NCI-H510A (cell line): ENCODE measurements at regions not wholly inside any gene's neighbourhood (a gene's known extent, or its start where the extent isn't known, plus 50 kb on each side); places are given as distances from the start of the nearest gene placed in this dataset.

Experiments used
- DNase-seq: peaks from one replicate; lab custom pipeline; 2025; lab: John Stamatoyannopoulos, UW

DNA sequence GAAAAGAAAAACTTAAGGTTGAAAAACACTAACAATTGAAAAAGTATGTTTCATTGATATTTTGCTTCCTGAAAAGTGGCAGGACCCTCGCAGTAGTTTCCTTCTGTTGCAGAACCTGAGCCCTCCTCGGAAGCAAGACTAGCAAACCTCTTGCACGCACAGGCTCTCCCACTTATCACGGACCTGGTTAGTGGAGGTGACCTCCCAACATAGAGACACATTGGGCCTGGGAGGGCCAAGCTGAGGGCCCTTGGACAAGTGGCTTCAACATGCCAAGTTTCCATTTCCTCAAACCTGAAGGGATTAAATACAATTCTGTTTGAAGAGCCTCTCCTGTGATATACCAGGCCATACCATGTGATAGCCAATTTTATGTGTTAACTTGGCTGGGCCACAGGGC lies 133.4 kb upstream of the AGAP1 start:
- DNase-seq, result no peak

DNA sequence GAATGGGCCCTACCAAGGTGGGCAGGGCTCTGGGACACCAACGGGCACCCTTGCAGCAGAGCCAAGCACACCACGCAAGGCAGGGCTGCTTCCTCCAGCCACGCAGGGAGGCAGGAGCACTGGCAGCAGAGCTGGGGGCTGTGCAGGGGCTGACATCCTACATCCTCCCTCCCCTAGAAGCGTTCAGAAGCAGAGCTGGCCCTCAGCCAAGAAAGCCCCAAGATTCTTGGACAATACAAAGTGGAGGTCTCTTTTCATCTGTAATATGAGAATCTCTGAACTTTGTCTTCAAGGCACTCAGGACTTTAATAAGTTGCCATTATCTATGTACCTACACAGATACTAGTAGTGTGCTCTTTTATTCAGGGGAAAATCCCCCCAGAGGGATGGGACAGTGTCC lies 128.1 kb upstream of the AGAP1 start:
- DNase-seq, result no peak

DNA sequence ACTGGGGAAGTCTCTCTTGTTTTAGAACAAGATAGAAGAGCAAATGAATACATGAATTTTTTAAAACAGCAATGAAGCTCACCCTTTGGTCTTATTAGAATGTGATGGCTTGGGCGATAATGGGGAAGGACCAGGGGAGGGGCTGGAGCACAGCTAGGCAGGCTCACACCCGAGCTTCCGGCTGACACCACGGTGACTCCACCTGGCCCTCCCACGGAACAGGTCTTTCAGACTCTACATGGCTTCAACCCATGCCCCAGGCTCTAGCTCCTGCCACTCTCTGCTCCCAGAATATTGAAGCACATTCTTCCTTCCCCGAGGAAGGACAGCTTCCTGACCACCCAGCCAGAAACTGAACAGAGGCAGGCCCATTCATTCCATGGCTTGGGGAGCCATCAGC lies 127.5 kb upstream of the AGAP1 start:
- DNase-seq, result no peak

DNA sequence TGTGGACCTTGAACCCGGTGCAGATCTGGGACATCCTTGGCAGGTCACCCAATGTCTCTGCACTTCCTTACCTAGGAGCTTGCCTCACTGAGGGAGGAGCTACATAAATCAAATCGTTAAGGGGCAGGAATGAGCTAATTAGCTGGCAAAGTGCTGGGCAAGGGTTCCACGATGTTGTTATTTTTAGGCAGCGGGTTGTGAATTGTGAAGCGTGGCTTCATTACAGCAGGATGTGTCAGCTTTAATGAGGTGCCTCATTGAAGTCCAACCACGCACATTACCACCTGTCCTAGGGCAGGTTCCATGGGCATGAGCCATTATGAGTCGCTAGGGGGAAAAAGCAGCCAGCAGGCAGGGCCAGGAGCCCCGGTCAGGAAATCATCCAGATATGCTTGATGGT lies 127.0 kb upstream of the AGAP1 start:
- no peak for DNase-seq

DNA sequence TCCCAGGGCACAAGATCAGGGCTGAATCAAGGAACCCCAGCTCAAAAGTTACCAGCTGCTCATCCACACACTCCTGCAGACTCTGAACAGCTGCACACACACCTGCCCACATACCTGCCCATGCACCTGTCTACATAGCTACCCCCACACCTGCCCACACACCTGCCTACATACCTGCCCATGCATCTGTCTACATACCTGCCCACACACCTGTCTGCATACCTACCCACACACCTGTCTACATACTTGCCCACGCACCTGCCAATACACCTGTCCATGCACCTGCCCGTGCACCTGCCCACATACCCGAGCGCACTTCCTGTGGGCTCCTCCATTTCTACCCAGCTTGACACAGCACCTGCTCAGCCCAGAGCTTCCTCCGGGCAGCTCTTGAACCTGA lies 122.8 kb upstream of the AGAP1 start:
- DNase-seq, result peak; percentile 48

DNA sequence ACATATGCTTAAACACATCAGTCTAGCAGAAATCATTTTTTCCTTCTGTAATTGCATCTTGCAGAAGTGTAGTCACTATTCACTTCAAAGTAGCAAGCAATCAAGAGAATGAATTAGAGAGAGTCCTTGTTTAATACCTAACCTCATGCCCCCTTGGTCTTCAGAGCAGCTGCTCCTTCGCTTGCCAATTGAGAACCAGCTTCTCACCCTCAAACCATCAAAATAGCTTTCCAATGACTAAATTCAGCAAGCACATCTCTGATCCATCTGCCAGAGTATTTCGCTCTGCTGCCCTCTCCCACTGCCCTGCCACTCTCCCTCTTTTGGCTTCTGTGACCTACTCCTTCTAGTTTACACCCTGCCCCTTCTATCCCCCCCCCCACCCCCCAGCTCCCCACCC lies 120.7 kb upstream of the AGAP1 start:
- DNase-seq, result no peak

DNA sequence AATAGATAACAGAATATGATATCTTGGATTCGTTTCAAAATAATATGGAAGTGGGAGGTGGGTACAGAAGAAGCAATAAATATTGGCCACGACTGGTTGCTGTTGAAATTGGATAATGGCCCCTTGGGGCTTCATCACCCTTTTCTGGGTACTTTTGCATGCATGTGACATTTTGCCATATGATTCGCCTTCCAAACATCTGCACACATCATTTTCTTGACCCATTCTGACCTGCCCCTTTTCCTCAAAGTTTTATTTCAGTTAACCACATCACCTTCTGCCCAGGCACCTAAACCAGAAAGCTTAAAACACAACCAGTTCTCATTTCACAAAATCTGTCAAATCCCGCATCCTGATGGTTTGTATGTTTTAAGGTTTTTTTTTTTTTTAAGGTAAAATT lies 116.7 kb upstream of the AGAP1 start:
- no peak for DNase-seq

DNA sequence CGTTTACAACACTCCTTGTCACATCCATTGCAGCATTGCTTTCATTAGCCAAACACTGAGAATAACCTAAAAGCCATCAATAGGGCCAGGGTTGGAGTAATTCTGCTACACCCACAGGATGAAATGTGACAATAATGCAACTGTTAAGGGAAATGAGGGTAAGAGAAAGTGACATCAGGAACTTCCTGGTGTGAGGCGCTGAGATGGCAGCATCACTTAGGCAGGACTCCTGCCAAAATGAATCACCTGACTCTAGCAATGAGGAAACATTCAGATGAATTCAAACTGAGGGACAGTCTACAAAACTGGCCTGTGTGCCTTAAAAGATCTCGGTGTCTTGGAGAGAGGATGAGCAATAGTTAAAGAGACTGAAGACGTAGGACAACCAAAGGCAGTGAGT lies 115.6 kb upstream of the AGAP1 start:
- DNase-seq, result no peak

DNA sequence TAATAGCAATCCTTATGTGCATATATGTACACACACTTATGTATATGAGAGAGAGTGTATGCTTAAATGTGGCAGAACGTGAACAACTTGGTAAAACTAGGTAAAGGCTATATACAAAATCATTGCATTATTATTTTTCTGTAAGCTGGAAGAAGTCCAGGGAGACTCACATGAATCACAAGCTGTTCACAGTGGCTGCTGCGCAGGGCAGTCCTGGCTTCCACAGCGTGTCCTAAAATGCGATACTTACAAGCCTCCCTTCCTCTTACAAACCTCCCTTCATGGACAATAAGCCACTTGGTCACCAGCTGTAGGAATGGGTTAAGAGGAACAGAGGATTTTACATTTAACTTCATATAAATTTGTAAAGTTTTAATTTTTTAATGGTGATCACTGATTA lies 114.9 kb upstream of the AGAP1 start:
- no peak for DNase-seq

DNA sequence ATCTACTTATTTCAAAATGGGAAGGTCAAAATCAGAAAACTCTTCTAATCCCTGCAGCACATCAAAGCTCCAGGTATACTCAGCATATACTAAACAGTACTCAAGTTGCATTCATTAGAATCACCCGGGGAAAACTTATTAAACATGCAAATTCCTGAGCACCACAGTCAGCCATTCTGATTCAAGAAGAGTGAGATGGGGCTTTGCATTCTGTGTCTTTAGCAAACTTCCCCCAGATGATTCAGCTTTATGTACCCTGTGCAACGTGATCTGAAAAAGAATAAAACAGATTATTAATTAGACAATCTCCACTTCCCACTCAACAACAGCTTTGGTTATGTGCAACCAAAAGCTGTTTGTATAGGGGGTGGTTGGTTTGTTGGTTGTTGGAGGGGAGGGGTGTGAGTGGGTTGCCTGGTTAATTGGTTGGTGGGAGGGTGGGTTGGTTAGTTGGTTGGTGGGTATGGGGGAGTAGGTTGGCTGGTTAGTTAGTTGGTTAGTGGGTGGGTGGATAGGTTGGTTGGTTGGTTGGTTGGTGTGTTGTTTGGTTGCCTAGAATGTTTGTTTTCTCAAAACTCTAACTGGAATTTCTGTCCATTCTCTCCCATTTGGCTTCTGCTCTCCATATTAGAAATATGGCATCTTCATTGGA lies 112.5 kb upstream of the AGAP1 start:
- DNase-seq, result no peak

DNA sequence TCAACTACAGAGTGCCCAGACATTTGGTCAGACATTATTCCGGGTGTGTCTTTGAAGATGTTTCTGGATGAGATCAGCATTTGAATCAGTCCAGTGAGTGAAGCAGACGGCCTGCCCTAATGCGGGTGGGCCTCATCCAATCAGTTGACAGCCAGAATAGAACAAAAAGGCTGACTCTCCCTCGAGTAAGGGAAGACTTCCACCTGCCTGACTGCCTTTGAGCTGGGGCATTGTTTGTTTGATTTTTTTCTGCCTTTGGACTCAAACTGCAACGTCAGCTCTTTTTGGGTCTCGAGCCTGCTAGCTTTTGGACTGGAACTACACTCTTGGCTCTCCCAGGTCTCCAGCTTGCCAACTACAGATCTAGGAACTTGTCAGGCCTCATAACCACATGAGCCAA lies 111.7 kb upstream of the AGAP1 start:
- no peak for DNase-seq

DNA sequence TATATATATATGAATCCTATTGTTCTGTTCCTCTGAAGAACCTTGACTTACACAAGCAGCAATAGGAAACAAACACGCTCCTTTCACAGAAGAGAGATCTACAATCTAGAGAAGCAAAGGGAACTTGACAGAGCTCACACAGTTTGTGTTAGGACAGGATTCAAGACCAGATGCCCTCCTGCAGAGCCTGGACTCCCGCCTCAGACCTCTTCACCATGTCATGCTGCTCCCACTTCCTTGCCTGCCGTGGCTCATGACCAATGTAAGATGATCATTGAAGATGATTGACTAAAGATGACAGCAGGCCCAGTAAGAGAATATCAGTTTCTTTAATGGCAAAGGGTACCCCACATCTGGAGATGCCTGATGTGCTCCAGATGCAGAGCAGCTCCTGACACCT lies 111.2 kb upstream of the AGAP1 start:
- no peak for DNase-seq

DNA sequence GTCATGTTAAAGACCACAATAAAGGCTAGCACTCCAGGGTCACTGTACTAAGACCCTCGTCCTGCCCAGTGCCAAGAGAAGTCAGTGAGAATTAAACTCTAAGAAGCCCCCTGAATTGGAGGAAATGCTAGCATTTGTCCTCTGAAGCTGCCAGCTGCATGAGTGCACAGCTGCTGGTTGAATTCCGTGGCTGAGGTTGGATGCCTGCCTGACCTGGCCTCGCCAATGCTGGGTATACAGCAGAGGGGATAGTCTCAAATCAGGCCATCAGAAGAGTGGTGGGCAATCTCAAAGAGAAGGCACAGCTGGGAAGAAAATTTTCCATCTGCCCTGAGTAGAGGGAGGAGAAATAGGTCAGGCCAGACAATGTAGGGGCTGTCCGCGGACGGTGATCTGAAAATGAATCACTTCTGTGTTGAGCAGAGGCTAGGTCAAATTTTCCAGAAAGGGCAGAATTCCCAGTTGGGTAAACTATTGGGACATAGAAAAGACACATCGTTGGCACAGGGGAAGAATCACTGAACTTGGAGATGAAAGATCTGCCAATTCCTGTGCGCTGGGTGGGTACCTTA lies 110.5 kb upstream of the AGAP1 start:
- no peak for DNase-seq

DNA sequence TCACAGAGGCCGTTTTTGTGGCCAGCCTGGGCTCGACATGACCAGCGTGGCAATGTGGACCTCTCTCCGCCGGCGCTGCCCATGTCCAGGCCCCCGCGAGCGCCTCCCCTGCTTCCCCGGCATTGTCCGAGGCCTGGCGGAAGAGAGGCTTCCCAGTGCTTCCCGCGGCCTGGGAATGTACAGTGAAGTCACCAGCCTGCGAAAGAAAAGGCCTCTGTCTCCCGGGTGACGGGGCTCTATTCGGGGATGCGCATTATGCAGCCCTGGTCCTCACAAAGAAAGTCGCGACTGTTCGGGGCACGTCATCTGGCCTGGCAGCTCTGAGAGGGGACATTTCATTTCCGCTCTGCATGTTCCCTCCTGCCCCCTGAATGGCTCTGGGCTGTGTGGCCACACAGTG lies 109.2 kb upstream of the AGAP1 start:
- no peak for DNase-seq

DNA sequence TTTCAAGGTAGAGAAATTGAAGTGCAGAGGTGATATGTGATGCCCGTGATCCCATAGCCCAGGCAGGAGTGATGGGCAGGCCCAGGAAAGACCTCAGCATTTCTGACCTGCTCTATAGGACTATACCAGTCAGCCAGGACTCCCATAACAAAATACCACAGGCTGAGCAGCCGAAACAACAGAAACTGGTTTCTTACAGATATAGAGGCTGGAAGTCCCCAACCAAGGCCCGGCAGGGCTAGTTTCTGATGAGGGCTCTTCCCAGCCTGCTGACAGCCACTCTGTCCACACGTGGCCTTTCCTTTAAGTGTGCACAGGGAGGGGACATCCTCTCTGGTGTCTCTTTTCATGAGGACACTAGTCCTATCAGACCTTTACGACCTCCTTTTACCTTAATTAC lies 104.2 kb upstream of the AGAP1 start:
- DNase-seq, result no peak

DNA sequence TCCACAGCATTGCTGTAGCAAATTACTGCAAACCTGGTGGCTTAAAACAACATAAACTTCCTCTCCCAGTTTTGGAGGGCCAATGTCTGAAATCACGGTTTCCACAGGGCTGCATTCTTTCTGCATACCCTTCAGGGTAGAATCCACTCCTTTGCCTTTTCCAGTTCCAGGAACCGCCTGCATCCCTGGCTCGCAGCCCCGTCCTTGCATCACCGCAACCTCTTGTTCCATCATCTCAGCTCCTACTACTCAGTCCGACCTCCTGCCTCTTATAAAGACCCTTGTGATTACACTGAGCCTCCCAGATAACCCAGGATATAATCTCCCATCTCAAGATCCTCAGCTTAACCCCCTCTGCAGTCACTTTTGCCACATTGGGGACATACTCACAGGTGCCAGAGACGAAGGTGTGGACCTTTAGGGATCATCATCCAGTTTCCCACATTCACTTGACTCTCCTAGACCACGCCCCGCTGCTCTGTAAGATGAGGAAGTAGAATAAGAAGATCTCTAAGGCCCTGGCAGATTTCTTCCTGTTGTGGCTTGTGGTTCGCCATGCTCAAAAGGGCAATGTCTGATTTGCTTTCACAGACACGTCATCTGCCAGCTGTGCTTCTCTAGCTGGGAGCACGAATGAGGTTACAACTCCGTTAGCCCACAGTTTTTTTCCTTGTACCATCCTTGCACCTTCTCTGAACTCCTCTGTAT lies 103.6 kb upstream of the AGAP1 start:
- DNase-seq, result no peak

DNA sequence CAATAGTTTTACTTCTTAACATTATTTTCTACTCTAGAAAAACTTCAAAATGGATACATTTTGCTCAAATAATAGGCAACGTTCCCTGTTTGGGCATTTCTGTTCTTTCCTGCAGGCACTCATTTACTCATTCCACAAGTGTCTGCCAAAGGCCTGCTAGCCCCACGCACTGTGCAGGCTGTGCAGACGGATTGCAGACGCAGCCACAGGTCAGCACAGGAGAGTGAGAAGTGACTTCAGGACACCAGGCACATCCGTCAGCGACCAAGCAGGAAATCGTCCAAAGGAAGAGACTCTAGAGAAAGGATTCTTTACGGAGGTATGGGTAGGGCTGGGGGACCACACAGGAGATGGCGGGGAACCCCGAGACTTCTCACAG lies 103.0 kb upstream of the AGAP1 start:
- DNase-seq, result no peak

DNA sequence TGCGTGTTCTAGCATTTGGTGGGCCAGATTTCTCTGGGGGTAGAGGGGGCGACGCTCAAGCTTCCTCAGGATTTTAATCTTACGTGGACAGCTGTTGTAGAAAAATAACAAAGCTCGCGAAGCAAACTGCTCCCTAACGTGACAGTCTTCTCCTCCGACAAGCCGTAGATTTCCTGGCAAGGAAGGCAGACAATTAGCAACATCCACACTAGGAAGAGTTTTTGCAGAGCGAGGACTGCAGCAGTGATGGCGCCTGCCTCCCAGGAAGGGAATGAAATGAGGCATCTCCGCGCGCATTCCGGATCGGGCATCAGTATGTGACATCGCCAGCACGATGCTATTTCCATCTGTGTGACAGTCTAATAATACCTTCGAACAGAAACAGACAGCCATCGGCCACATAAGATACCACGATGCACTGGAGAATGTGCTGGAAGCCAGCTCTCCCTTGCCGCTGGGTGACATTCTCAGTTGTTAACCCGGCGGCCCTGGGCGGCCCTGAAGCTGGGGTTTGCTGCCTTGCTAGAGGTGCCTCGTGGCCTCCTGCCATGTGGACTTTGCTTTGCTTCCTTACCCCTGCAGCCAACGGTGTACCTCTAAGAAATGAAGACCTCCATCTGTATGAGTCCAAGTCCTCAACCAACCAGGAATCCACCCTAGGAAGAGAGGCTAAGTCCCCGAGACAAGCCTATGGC lies 101.8 kb upstream of the AGAP1 start:
- no peak for DNase-seq

DNA sequence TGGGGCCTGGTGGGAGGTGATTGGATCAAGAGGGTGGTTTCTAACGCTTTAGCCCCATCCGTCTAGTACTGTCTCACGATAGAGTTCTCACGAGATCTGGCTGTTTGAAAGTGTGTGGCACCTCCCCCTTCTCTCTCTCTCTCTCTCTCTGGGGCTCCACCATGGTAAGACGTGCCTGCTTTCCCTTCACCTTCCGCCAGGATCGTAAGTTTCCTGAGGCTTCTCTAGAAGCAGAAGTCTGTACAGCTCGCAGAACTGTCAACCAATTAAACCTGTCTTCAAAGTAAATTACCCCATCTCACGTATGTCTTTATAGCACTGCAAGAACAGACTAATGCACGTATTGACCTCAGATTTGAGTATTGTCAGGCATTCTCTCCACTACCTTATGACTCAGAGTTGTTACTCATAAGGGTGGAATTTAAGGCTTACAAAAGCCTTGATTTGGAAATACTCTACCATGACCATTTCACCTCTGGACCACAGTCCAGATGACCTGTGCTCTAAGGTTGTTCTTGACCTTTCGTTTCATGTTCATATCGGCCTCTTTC lies 99.5 kb upstream of the AGAP1 start:
- DNase-seq, result no peak

DNA sequence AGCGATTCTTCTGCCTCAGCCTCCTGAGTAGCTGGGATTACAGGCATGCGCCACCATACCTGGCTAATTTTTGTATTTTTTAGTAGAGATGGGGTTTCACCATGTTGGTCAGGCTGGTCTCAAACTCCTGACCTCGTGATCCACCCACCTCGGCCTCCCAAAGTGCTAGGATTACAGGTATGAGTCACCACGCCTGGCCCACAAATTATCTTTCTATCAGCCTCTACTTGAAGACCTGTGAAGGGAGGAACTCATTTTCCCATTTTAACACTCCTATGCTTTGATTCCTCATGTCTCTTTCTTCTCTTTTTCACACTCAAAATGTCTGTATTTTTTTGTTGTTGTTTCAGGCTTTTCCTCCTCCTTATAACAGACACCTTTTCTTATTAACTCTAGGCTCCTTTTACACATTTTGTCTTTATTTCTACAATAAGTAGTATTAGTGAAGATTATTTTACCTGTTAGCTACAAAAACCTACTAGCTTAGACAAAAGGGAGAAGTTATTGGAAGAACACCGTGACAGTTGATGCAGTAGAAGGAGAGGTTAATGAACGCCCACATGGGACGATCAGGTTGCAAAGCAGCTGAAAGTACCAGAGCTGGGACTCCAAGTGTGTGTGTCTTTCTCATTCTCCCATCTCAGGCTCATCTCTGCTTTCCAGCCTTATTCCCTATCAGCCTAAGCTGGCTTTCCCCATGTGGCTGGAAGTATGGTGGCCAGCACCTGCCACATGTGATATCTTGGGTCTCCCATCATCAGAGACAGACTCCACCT lies 97.6 kb upstream of the AGAP1 start:
- DNase-seq, result no peak

DNA sequence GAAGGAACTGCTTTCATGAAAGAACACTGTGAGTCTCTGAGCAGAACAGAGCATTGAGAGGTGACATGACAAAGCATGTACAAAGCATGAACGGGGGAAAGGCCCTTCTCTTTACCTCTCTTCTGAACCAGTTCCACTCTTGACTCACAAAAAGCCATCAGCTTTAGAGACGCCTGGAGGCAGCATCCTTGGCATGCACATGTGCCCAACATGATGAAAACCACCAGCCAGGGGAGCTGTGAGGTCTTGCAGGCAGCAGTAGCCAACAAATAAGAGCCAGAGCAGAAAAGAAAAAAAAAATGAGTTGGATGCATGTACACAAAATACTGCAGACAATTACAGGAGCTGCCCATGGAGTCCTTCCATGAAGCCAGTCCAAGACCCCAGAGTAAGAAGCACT lies 95.5 kb upstream of the AGAP1 start:
- DNase-seq, result no peak

DNA sequence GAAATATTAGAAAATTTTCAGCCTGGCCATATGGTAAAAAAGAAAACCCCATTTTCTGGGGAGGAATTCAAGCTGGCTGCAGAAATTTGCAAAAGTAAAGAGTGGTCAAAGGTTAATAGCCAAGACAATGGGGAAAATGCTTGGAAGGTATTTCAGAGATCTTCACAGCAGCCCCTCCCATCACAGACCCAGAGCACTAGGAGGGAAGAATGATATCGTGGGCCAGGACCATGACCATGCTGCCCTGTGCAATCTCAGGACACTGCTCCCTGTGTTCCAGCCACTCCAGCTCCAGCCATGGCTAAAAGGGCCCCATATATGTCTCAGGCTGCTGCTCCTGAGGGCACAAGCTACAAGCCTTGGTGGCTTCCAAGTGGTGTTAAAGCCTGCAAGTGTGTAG lies 93.9 kb upstream of the AGAP1 start:
- DNase-seq, result no peak
